ENCODE measurements at regions not wholly inside any gene's neighbourhood (a gene's known extent, or its start where the extent isn't known, plus 50 kb on each side); places are given as distances from the start of the nearest gene placed in this dataset.

DNA sequence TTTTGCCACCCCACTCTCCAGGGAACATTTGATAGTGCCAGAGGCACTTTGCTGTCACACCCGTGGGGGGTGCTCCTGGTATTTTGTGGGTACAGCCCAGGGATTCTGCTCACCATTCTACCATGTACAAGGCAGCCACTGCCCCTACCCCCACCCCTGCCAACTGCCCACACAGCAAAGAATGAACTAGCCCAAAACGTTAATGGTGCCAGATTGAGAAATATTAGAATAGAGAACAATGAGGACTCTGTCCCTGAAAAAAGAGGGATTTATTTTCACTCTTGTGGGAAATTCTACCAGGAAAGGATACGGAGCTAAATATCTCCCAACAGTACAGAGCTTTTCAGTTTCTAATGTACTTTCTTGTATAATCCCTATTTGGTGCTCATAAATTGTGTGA is 154.5 kb upstream of the SUCLG2 start:
- no peak overlapping the region for H3K4me3 ChIP-seq
- no peaks in the 10 kb centered on the region for H3K36me3 ChIP-seq
- intact Hi-C loops (cut with DNase I) = loop anchor here (10.0 kb wide), 1 partner anchor 1744 kb away; no protein-coding TSS in a partner anchor
- no peak for DNase-seq (ENCODE audit: extremely low spot score in 2 of 2)
- TF ChIP-seq, protein P1, sequence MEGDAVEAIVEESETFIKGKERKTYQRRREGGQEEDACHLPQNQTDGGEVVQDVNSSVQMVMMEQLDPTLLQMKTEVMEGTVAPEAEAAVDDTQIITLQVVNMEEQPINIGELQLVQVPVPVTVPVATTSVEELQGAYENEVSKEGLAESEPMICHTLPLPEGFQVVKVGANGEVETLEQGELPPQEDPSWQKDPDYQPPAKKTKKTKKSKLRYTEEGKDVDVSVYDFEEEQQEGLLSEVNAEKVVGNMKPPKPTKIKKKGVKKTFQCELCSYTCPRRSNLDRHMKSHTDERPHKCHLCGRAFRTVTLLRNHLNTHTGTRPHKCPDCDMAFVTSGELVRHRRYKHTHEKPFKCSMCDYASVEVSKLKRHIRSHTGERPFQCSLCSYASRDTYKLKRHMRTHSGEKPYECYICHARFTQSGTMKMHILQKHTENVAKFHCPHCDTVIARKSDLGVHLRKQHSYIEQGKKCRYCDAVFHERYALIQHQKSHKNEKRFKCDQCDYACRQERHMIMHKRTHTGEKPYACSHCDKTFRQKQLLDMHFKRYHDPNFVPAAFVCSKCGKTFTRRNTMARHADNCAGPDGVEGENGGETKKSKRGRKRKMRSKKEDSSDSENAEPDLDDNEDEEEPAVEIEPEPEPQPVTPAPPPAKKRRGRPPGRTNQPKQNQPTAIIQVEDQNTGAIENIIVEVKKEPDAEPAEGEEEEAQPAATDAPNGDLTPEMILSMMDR (IDR thresholded peaks at IDR 0.05) = no peak
- TF ChIP-seq POLR2AphosphoS5 (IDR thresholded peaks at IDR 0.05; ENCODE audit: insufficient read depth in 1 of 2, low read depth in 1 of 2) (no peak), POLR2A (IDR thresholded peaks at IDR 0.05) (no peak)
- no peak overlapping the region for H3K27ac ChIP-seq
- H3K9me3 ChIP-seq = no peaks in the 10 kb centered on the region
- no peaks in the 10 kb centered on the region for H3K4me1 ChIP-seq
- no peaks in the 10 kb centered on the region for H3K27me3 ChIP-seq

DNA sequence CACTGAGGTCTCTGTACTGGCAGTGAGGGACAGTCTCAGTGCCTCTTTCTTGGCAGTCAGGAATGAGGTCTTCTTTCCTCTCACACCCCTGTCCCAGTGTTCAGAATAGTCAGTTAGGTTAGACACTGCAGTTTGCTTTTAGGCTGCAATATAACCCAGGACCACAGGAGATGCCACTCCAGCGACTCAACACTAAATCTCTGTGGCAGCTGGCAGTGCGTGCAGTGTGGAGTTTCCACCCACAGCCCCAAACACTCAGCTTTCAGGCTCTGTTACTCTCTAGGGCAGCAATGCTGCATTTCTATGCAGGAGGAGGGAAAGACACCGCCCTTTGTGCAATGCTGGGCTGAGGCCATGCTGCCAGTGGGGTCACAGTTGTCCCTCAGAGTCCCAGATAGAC is 150.2 kb upstream of the SUCLG2 start:
- Histone ChIP-seq H3K27ac (no peak overlapping the region), H3K27me3 (no peaks in the 10 kb centered on the region), H3K9me3 (no peaks in the 10 kb centered on the region), H3K4me3 (no peak overlapping the region), H3K4me1 (no peaks in the 10 kb centered on the region), H3K36me3 (no peaks in the 10 kb centered on the region)
- no peak for DNase-seq (ENCODE audit: extremely low spot score in 2 of 2)
- intact Hi-C loops (cut with DNase I) = loop anchor here (10.0 kb wide), 1 partner anchor 1740 kb away; no protein-coding TSS in a partner anchor
- TF ChIP-seq POLR2A (IDR thresholded peaks at IDR 0.05) (no peak), POLR2AphosphoS5 (IDR thresholded peaks at IDR 0.05; ENCODE audit: insufficient read depth in 1 of 2, low read depth in 1 of 2) (no peak)
- TF ChIP-seq, protein P1 (IDR thresholded peaks at IDR 0.05) = no peak

DNA sequence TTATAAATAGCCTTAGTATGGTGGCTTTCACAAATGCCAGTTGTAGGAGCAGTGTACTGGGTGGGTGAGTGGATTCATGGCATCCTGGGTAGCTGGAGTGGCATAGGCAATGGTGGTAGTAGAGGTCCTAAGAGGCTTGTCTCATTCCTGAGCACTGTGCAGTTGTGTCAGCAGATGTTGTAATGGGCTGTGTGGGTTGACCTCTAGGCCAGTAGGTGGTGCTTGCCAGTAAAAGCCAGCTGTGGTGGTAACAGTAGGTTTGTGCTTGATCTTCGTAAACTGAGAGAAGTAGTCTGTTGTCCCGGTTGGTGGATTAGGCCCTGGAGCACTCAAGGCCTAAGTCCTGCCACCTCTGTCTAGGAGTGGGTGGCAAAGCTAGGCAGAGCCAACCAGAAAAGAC is 149.7 kb upstream of the SUCLG2 start:
- intact Hi-C loops (cut with DNase I) = loop anchor here (10.0 kb wide), 1 partner anchor 1739 kb away; no protein-coding TSS in a partner anchor
- Histone ChIP-seq H3K27ac (no peak overlapping the region), H3K9me3 (no peaks in the 10 kb centered on the region), H3K36me3 (no peaks in the 10 kb centered on the region), H3K4me1 (no peaks in the 10 kb centered on the region), H3K27me3 (no peaks in the 10 kb centered on the region), H3K4me3 (no peak overlapping the region)
- TF ChIP-seq POLR2A (IDR thresholded peaks at IDR 0.05) (no peak), POLR2AphosphoS5 (IDR thresholded peaks at IDR 0.05; ENCODE audit: insufficient read depth in 1 of 2, low read depth in 1 of 2) (no peak)
- TF ChIP-seq, protein P1 (IDR thresholded peaks at IDR 0.05) = no peak
- no peak for DNase-seq (ENCODE audit: extremely low spot score in 2 of 2)

DNA sequence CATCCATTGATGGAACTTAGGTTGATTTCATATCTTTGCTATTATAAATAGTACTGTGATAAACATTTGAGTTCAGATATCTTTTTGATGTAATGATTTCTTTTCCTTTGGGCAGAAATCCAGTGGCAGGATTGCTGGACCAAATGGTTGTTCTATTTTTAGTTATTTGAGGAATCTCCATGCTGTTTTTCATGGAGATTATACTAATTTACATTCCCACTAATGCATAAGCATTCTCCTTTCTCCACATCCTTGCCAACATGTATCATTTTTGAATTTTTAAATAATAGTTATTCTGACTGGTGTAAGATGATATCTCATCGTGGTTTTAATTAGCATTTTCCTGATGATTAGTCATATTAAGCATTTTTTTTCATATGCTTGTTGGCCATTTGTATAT is 144.0 kb upstream of the SUCLG2 start:
- no peaks in the 10 kb centered on the region for H3K4me1 ChIP-seq
- no peaks in the 10 kb centered on the region for H3K36me3 ChIP-seq
- intact Hi-C loops (cut with DNase I) = no loop called here
- H3K27me3 ChIP-seq = no peaks in the 10 kb centered on the region
- no peak for TF ChIP-seq POLR2AphosphoS5 (IDR thresholded peaks at IDR 0.05; ENCODE audit: insufficient read depth in 1 of 2, low read depth in 1 of 2)
- TF ChIP-seq, protein P1 (IDR thresholded peaks at IDR 0.05) = no peak
- no peak for TF ChIP-seq POLR2A (IDR thresholded peaks at IDR 0.05)
- no peak overlapping the region for H3K4me3 ChIP-seq
- no peak overlapping the region for H3K27ac ChIP-seq
- H3K9me3 ChIP-seq = no peaks in the 10 kb centered on the region
- DNase-seq (ENCODE audit: extremely low spot score in 2 of 2) = no peak

DNA sequence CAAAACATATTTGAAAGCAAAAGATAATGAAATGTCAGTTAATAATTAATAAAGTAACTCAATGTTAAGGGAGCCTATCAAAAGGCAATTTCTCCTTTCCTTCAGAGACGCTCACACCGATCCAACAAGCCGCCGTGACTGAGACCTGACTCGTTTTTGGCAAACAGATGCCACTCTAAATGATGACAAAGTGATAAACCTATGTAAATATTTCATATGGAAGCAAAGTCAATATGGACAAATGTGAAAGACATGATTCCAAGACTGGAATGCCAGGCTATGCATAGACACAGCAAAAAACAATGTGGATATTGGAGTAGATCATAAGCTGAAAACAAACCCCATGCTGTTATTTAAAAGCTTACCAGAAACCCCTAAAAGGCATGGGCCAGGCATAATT is 137.2 kb upstream of the SUCLG2 start:
- no peaks in the 10 kb centered on the region for H3K36me3 ChIP-seq
- H3K9me3 ChIP-seq = no peaks in the 10 kb centered on the region
- H3K27ac ChIP-seq = no peak overlapping the region
- no peak for TF ChIP-seq POLR2A (IDR thresholded peaks at IDR 0.05)
- no peak for TF ChIP-seq POLR2AphosphoS5 (IDR thresholded peaks at IDR 0.05; ENCODE audit: insufficient read depth in 1 of 2, low read depth in 1 of 2)
- TF ChIP-seq, protein P1 (IDR thresholded peaks at IDR 0.05) = no peak
- DNase-seq (ENCODE audit: extremely low spot score in 2 of 2) = no peak
- no peaks in the 10 kb centered on the region for H3K4me1 ChIP-seq
- intact Hi-C loops (cut with DNase I) = no loop called here
- no peak overlapping the region for H3K4me3 ChIP-seq
- no peaks in the 10 kb centered on the region for H3K27me3 ChIP-seq

Measured in vagina (tissue), 2 donors.